Stimulated activated CD8-positive, alpha-beta memory T cell treated with anti-CD3 and anti-CD28 coated beads, Interleukin-15, amount 100 ng/mL, for 1 hour (primary cell): ENCODE measurements at regions not wholly inside any gene's neighbourhood (a gene's known extent, or its start where the extent isn't known, plus 50 kb on each side); places are given as distances from the start of the nearest gene placed in this dataset.

Source experiments
- DNase-seq: peaks from one replicate; pipeline ENCODE4 v3.0.0-alpha.2; 2020; ENCODE audit warnings: low read depth

DNA sequence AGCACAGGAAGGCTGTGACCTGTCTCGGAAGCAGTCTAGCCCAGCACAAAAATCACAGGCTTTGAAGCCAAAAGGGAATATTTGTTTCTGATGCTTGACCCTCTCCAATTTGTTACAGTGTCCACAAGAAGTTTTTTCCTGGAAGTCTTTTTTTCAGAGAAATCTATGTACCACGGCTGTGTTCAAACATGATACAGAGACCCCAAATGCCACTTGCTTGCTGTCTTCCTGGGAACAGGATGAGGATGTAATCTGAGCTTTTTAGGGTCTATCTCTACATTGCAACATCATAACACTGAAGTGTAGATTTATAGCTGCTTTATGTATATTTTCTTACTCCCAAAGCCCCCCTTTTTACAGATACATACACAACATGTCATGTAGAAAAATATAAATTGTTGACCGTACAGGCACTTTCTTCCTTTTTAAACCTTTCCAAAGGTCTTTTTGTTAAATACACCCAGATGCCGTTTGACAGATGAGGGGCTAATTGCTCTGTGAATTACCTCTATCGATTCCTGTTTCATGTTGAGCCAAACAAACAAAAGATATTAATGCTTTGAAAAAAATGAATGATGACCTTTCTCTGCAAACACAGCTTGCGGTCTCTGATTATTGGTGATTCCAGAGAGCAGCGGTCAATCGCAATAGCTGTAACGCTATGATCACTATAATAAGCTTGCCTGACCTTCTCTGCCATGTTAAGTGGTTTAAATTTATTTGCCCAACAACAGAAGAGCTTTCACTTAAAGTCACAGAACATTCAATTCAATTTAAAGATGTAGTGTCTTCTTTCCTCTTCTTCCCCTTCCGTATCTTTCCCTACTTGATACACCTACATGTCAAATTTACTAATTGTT lies 875.9 kb upstream of the NR2F2 start:
- DNase-seq, result no peak

GRCh38 chr15:95457520-95457919 lies 873.0 kb upstream of the NR2F2 start:
- DNase-seq, result no peak

- DNase-seq, result no peak
These were observed 871.8 kb upstream of the NR2F2 start for GRCh38 chr15:95458721-95459120.

DNA sequence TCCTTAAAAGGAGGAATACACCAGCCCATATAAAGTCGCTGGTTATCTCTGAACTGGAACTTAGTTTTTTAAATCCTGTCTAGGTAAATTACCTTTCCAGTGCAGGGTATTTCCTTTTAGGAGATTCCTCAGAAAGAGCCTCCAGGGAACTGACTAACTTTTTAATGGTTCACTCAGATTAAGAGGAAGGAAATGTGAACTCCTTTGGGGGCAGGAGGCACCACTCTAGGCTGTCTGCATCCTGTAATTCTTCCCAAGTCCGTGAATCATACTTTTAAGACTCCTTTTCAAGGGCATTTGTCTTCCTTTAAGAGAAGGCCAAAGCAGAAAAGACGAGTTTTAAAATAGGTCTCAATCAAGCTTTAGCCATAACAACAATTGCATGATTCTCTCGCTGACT lies 871.2 kb upstream of the NR2F2 start:
- DNase-seq, result no peak

DNA sequence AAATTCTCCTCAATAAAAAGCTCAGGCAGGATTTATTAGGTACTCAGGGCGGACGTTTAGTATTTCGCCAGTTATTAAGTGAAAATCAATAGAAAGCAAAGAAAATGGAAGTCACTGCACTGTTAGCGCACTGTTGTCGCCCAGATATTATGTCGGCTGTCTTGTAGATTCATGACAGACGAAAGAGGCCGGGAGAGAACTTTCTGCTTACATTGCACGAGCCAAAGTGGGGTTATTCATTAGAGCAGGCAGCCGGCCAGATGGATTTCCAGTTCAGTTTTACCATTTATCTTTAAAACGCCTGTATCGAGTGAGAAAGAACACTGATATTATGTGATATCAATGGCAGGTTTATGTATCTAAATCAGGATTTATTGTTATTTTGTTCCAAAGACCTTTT lies 866.0 kb upstream of the NR2F2 start:
- DNase-seq, result no peak

DNA sequence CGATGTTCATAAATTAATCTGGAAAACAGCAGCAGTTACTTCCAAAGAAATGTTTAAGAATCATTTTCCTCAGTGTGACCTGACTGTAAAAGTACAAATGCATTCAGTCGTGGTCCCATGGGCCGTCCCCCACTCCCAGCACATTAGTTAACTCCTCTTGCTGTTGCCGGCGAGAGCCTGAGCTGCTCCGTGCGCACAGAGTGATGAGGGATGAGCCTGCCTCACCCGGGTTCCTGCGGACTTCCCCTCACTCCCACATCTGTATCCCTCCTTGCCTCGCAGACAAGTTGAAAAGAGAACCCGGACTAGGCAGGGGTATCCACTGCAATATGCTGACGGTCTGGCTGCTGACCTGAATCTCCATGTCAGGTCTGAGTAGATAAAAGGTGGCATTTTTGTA lies 861.7 kb upstream of the NR2F2 start:
- no peak for DNase-seq

DNA sequence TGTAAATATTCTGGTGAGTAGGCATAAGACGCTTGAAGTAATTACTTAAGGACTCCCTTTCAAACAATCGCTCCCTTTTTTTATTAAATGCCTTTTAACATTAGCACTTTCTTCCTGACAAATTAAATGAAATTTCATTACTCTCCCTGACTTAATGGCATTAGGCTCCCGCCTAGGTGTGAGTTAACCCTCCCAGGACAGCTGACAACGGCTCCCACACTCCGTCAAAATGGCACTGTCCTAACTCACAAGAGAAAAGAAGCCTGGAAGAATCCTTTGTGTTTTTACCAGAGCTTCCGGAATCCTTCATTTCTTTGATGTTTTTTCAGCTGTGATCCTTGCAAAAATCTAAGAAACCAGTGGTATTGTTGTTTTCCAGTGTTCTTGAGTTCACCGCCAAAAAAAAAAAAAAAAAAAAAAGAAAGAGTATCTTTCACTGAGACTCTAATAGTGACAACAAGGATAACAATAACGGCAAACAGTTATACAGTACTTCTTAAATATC lies 861.0 kb upstream of the NR2F2 start:
- DNase-seq, result no peak

DNA sequence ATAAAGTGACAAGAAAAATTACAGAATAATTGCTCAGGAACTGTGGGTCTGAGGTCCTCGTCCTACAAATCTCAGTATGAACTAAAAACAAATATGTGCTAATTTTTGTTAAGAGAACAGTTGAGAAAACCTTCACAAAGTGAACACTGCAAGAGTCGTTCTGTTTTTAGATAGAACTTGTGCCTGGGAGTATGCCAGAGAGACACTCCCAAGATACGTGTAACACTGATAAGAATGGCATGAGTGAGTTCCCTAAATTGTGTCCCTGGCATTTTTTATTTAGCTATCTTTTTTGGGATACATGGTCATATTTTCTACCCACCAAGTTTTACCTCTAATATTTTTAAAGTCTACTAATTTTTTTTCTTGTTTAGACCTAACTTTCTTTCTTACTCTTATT lies 860.0 kb upstream of the NR2F2 start:
- no peak for DNase-seq

- no peak for DNase-seq
These were observed 859.4 kb upstream of the NR2F2 start for GRCh38 chr15:95470997-95471689.

DNA sequence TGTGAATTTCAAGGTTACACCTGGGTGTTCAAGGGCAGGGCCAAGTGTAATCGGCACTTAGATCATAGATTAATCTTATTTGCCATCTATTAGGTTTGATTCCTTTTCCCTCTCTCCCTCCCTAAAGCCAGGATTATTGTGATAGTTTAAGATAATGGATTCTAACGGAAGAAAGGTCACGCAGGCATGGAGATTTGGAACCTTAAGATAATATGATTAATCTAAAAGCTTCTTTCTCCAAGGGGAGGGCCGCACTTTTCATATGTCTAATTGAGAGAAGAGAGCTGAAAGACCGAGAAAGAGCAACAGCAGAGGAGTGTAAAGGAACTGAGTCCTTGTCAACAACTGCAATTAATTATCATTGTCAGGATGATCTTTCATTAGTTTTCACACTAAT lies 858.8 kb upstream of the NR2F2 start:
- DNase-seq, result no peak

DNA sequence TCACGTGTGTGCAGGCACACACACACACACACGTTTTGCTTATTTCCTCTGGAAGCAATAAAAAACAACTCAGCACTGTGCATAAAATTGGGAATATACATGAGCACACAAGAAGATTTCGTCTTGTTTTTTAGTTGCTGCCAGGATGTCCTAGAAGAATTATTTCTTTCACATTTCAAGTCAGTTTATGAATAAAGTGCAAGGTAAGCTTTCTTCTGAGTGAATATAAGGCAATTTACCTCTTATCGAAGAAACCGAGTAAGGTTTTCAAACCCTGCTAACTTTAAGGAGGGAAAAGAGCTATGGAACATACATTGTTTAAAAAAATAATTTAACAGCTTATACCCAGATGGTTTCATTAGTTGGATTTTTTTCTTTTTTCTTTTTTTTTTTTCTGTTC lies 855.4 kb upstream of the NR2F2 start:
- no peak for DNase-seq

GRCh38 chr15:95479308-95479707 lies 851.2 kb upstream of the NR2F2 start:
- DNase-seq, result no peak

DNA sequence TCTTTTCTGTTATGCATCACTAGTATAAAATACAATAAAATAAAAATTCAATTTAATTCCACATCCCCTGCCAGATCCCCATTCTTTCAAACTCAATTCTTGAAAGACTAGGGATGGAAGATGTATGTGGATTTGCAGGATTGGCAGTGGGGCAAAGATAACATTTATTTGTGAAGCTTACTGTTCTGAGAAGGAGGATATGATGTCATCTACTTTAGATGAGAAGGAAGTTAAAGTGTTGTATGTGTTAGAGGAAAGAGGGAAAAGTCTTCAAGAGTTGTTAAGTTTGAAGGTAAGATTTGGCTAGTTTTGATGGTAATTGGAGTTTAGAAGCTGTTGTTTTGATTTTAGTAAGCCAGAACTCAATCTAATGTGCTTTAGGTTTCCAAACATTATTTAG lies 845.1 kb upstream of the NR2F2 start:
- no peak for DNase-seq

DNA sequence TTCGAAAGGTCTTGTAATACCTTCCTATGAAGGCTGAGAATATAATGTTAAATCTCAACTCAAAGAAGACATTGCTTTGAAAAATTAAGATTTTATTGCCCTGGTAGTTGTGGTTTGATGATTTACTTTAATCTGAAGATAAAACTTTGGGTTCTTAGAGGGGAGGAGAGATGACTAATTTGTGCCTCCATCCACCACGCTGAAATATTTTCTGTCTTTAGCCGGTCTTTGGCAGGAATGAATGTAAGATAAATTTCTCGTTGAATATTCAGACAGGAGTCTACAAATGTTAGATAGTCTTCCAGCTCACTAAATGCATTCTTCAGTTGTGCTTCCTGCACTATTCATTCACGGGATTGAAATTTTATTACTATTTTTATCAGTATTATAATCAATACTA lies 844.3 kb upstream of the NR2F2 start:
- no peak for DNase-seq

GRCh38 chr15:95489103-95489502 lies 841.4 kb upstream of the NR2F2 start:
- no peak for DNase-seq

- no peak for DNase-seq
These were observed 838.0 kb upstream of the NR2F2 start for GRCh38 chr15:95492388-95493070.

DNA sequence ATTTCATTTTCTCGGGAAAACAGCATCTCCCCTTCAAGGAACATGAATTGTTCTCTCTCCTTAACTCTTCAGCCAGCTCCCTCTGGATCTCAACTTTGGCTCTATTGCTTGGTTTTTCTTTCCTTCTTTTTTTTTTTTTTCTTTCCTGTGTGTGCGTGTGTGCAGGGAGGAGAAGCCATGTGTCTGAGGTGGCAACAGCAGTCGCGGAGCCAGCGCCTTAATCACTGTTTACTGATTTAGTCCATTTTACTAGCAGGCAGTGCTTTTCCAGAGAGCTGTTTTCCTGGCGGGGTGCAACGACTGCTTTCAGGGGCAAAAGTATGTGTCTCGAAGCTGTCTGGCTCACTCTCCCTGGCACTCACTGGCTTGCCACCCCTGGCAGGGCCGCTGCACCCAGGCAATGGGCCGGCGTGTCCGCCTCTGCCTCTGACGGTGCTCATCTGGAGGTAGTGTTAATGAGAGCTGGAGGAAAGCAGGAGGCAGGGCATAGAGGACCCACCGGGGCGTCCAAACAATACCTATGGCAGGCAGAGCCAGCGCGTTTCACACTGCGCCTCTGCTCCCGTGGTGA lies 835.4 kb upstream of the NR2F2 start:
- DNase-seq, result no peak

- no peak for DNase-seq
These were observed 832.9 kb upstream of the NR2F2 start for GRCh38 chr15:95497634-95498033.

DNA sequence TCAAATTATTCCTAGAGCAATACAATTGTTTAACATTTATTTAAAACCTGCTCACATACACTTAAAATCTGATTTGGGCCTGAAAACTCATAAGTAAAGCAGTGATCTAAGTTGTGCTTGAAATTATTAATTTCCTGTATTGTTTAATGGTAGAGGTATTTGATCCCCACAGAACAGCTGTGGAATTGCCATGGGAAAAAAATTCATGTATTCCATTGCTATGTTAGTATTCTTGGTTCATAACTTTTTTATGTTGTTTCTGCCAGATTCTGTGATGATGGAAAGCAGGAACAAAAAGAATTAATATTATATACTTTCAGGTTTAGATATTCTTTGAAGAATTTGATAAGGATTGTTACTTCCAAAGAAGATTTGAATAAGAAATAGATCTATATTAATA lies 831.5 kb upstream of the NR2F2 start:
- no peak for DNase-seq

- DNase-seq, result no peak
These were observed 831.1 kb upstream of the NR2F2 start for GRCh38 chr15:95499397-95499796.

DNA sequence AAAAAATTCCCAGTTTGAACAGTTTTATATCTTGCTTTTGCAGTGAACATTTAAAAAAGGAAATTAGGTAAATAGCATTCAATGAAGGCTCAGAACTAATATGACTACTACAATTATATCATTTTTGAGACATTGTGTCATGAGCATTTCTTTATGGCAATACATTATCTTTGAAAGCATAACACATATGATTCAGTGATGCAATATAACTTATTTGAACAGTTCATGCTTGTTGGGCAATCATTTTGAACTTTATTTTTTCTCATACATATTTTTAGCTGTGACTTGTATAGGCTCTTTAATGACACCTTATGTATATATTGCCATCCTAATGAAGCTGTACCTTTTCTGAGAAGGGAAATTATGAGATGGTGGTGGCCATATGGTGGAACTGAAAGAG lies 828.6 kb upstream of the NR2F2 start:
- DNase-seq, result no peak

GRCh38 chr15:95503107-95503506 lies 827.4 kb upstream of the NR2F2 start:
- DNase-seq, result no peak
